ENCODE measurements at regions not wholly inside any gene's neighbourhood (a gene's known extent, or its start where the extent isn't known, plus 50 kb on each side); places are given as distances from the start of the nearest gene placed in this dataset.

- TF ChIP-seq ZNF462 (CRISPR knock-in tag; IDR thresholded peaks at IDR 0.05) (no peak), REST (IDR thresholded peaks at IDR 0.05; ENCODE audit: unreplicated experiment) (no peak), STAT1 (IDR thresholded peaks at IDR 0.05; ENCODE audit: unreplicated experiment) (no peak), EZH2 (IDR thresholded peaks at IDR 0.05; ENCODE audit: low read depth, unreplicated experiment) (no peak)
These were observed 102.2 kb downstream of the FCRL5 start (continued) for GRCh38 chr1:157450106-157450505.

GRCh38 chr1:157448636-157449035 is 103.7 kb downstream of the FCRL5 start:
- TF ChIP-seq ETS1 (IDR thresholded peaks at IDR 0.05) (no peak), EZH2phosphoT487 (IDR thresholded peaks at IDR 0.05; ENCODE audit: unreplicated experiment) (no peak), CREB1 (CRISPR knock-in tag; IDR thresholded peaks at IDR 0.05; ENCODE audit: low read depth) (no peak), JUNB (IDR thresholded peaks at IDR 0.05; ENCODE audit: unreplicated experiment) (no peak), ZNF331 (CRISPR knock-in tag; IDR thresholded peaks at IDR 0.05; ENCODE audit: low read depth) (no peak), REST (IDR thresholded peaks at IDR 0.05; ENCODE audit: unreplicated experiment) (no peak)
- Histone ChIP-seq H3K27me3 (ENCODE audit: insufficient read depth) (no peaks in the 10 kb centered on the region), H3K4me1 (ENCODE audit: insufficient read depth) (no peaks in the 10 kb centered on the region; the same call in 1 of the 2 replicates), H3K9me2 (ENCODE audit: insufficient read depth) (no peaks in the 10 kb centered on the region), H3F3A (replicated peaks; ENCODE audit: low read depth) (no peaks in the 10 kb centered on the region), H3K79me2 (replicated peaks; ENCODE audit: insufficient read depth) (no peaks in the 10 kb centered on the region), H3K4me3 (no peak overlapping the region), H3K4me2 (no peak overlapping the region), H2AFZ (no peak overlapping the region), H3K36me3 (ENCODE audit: insufficient read depth) (no peaks in the 10 kb centered on the region), H3K27ac (ENCODE audit: low read depth) (no peak overlapping the region), H4K20me1 (replicated peaks; ENCODE audit: insufficient read depth) (no peaks in the 10 kb centered on the region)
- ATAC-seq (no peak), DNase-seq (ENCODE audit: low spot score) (no peak)
- Mint-ChIP-seq H3K27ac (no peak overlapping the region), H3K36me3 (ENCODE audit: low read depth) (no peaks in the 10 kb centered on the region), H3K9me3 (no peaks in the 10 kb centered on the region; the same call in 2 of the 3 replicates), H3K27me3 (ENCODE audit: insufficient read depth, low read depth, poor library complexity) (no peaks in the 10 kb centered on the region), H3K4me1 (peaks cover 4% of the 10 kb centered on the region; the same call in 2 of the 3 replicates), H3K4me3 (no peak overlapping the region)
